GM19023 (cell line): ENCODE measurements at regions not wholly inside any gene's neighbourhood (a gene's known extent, or its start where the extent isn't known, plus 50 kb on each side); places are given as distances from the start of the nearest gene placed in this dataset.
"Not testable (repeated sequence)": the region's sequence is repeated elsewhere in the genome, so short reads cannot be mapped to it uniquely, and the experiment has no call there.

Experiments used
- ATAC-seq: cut with Tn5 transposase; IDR thresholded peaks from one replicate; pipeline ENCODE4 v1.9.1; 2021; ENCODE audit warnings: mild to moderate bottlenecking, moderate library complexity; ENCODE audit not compliant: unreplicated experiment

DNA sequence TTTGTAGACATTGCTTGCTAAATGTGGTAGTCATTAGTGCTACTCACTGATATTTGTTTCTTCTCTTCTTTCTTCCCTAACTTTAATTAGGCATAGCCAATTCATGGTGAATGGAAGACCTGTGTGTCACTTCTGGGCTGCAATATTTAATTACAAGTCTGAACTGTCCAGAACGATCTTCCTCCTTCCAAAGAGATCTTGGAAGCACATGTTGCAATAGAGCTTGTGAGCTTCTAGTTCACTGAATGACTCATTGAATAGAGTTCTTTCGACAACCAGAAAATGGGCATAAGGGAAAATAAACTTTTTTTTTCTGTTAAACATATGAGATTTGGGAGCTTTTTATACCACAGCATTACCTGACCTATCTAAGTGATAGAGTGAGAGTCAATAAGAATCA lies 1264.6 kb downstream of the PCDH9 start:
- no peak for ATAC-seq

- ATAC-seq, result no peak
Observed at GRCh38 chr13:65964672-65965071, 1265.5 kb downstream of the PCDH9 start.

- no peak for ATAC-seq
Observed at GRCh38 chr13:65959305-65959704, 1270.8 kb downstream of the PCDH9 start.

DNA sequence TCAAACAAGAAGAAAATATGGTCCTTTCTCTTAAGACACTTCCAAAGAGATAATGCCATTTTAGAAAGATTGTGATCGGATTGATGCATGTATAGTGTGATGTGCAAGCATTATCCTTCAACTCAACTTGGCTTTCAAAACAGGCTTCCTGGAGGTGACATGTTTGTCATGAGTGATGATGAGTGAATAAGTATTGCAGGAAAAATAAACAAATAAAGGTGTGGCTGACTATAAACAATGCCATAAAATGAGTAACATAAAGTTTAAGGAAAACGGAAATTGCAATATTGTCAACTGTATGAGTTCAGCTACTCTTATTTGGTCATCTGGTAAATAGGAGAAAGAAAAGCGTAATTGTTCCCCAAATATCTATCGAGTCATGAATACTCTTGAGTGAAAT lies 1283.7 kb downstream of the PCDH9 start:
- ATAC-seq, result no peak

- no peak for ATAC-seq
Observed at GRCh38 chr13:65943708-65944107, 1286.4 kb downstream of the PCDH9 start.

DNA sequence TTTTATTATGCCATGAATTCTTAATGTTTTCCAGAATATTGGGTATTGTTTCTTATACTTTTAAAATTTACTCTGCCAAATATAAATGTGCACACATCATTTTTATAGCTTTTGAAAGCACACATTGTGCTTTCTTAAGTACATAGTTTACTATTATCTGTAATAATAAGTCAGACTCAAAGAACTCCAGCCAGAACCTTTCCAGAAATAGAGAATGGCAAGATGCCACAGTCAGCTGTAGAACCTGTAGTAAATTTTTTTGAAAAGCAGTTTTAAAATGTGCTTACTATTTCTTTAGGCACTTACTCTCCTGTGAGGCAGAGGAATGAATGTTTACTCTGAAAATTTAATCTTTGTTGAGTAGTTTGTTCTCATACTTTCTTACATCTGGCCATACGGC lies 1287.1 kb downstream of the PCDH9 start:
- ATAC-seq, result no peak

- no peak for ATAC-seq
Observed at GRCh38 chr13:65940720-65941119, 1289.4 kb downstream of the PCDH9 start.

GRCh38 chr13:65937251-65937650 lies 1292.9 kb downstream of the PCDH9 start:
- no peak for ATAC-seq

DNA sequence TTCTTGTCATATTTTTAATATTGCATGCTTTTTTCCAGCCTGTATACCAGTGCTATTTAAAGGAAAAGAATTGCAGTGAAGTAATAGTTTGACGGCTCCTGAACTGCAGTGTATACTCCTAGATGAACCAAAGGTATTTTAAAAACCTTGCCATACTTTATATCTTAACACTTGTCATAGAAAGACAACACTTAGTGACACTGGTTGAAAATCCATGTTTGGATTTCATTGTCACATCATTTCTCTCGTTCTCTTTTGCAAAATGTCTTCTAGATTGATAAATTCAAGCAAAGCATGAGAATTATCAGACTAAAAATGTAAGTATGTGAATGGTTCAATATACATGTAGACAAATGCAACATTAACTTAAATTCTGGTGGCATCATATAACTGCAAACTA lies 1293.9 kb downstream of the PCDH9 start:
- ATAC-seq, result no peak

DNA sequence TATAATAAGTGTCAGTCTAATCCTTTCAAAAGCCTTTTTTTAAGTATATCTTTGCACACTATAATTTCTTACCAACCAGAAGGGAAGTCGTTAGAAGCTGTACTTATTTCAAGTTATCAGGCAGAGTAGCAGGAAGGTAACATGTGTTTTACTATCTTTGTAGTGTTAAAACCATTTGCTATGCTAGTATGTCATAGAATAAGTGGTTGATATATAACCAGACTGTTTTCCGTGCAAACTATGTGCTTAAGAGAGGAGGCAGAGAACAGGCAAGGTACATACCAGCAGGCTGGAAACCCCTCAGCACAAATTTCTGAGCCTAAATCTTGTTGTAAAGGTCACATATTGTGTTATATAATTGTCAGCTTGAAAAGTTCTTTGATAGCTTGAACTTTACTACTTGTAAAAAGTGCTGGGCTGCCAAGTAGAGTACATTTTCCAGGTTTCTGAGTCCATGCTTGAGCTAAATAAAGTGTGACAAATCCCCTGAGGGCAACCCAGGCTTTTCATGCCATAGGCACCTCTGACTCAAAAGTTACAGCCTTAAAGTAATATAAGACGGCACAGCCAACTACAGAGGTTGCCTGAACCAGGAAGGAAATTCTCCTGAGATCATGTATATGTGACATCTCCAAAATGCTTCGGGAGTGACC lies 1297.4 kb downstream of the PCDH9 start:
- no peak for ATAC-seq

- ATAC-seq, result no peak
Observed at GRCh38 chr13:65932013-65932412, 1298.1 kb downstream of the PCDH9 start.

GRCh38 chr13:65929436-65929835 lies 1300.7 kb downstream of the PCDH9 start:
- ATAC-seq, result no peak

DNA sequence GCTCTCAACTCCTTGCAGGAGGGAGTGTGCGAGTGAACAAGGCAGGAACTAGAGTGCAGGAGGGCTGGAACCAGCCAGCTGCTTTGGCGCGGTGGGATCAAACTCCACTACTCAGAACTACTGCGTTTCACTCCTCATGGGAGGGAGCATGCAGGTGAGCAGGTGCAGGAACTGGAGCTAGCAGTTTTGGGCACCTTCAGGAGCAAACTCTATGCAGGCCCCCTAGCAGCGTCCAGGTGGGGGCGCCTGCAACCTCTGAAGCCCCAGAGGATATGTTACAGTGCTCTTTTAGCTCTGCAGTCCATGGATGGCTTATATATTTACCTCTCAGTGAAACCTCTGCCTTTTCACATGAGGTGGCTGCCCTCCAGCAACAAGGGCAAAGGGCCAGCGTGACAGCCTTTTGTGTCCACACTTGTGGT lies 1303.4 kb downstream of the PCDH9 start:
- no peak for ATAC-seq

DNA sequence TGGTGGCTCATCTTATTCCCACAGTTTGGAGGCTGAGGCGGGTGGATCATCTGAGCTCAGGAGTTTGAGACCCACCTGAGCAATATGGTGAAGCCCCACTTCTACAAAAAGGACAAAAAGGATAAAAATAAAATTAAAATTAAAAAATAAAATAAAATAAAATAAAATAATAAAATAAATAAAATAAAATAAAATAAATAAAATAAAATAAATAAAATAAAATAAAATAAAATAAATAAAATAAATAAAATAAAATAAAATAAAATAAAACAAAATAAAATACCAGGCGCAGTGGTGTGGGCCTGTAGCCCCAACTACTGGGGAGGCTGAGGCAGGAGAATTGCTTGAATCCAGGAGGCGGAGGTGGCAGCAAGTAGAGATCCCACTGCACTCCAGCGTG lies 1307.3 kb downstream of the PCDH9 start:
- not testable (repeated sequence) for ATAC-seq

GRCh38 chr13:65921933-65922332 lies 1308.2 kb downstream of the PCDH9 start:
- no peak for ATAC-seq

GRCh38 chr13:65917731-65918130 lies 1312.4 kb downstream of the PCDH9 start:
- no peak for ATAC-seq

GRCh38 chr13:65915195-65915594 lies 1314.9 kb downstream of the PCDH9 start:
- no peak for ATAC-seq

GRCh38 chr13:65914716-65915115 lies 1315.4 kb downstream of the PCDH9 start:
- no peak for ATAC-seq

DNA sequence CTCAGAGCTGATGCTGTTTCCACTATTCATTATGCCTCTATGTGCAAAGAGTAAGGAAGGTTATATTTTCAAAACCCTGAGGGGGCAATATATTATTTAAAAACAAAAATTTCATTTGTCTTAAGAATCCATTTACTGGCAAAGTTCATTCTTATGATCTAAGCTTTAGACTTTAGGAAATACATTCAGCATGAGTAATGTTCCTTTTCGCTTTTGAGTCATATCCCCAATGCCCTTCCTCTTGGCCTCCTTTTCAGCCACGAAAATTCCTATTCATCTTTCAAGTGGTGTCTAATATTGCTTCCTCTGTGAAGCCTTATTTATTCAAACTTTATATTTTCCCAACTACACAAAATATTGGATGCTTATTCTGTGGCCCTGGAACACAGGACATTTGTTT lies 1317.0 kb downstream of the PCDH9 start:
- no peak for ATAC-seq

DNA sequence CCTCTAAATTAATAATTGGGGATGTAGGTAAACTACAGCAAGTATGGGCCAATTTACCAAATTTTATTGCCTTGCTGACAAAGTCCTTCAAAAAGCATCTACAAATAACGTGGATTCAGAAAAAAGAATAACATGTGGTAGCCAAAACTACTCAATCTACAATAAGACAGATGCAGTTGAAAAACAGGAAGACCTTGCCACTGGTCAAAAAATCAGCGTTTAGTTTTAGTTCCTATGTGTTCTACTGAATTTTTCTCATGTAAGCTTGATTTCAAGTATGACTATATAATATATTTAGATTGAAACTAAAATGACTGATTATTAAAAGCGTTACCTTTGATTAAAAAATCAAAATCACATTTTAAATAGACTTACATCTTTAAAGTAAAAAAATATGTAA lies 1317.6 kb downstream of the PCDH9 start:
- no peak for ATAC-seq

GRCh38 chr13:65911546-65912193 lies 1318.5 kb downstream of the PCDH9 start:
- no peak for ATAC-seq

GRCh38 chr13:65909501-65909900 lies 1320.6 kb downstream of the PCDH9 start:
- ATAC-seq, result no peak
